ENCODE measurements at regions not wholly inside any gene's neighbourhood (a gene's known extent, or its start where the extent isn't known, plus 50 kb on each side); places are given as distances from the start of the nearest gene placed in this dataset.
"Not testable (repeated sequence)": the region's sequence is repeated elsewhere in the genome, so short reads cannot be mapped to it uniquely, and the experiment has no call there.

GRCh38 chr5:163961230-163961629, 455.8 kb downstream of the MAT2B start:
- DNase-seq, result not testable (repeated sequence)

GRCh38 chr5:163963881-163964280, 458.5 kb downstream of the MAT2B start:
- no peak for DNase-seq

GRCh38 chr5:163964671-163965070, 459.3 kb downstream of the MAT2B start:
- DNase-seq, result peak; percentile 33

DNA sequence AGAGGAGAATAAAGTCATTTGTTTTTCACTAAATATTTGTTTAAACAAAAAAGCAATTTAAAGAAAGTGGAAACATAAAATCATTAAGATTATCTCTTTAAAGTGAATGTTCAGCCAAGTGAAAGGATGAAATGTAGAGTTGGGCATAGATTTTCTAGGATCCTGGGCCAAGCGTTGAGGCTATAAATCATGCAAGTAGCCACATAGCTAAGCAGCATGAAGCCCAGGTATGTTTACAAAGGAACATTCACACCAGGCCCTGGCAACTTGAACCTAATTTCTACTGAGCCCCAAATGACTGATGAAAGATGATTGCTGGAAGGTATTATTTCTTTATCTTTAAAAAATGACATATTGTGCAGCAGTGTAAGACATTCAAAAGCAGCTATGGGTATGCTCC, 461.8 kb downstream of the MAT2B start:
- DNase-seq, result no peak

DNA sequence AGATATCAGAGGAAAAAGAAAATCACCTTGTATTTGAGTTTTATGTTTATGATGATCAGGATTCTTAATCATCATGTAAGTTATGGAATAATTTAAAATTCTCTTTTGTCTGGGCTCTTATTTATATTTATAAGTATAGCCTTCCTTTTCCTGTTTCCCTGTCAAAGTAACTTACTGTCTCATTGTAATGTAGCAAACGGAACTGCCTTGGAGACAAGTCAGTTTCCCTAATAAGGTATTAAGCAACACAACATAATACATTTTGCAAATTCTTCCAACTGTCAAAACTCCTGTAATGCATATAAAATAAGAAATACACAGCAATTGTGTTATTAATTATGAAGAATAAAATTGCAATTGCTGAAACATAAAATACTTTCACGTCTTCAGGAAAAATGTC, 463.2 kb downstream of the MAT2B start:
- no peak for DNase-seq

DNA sequence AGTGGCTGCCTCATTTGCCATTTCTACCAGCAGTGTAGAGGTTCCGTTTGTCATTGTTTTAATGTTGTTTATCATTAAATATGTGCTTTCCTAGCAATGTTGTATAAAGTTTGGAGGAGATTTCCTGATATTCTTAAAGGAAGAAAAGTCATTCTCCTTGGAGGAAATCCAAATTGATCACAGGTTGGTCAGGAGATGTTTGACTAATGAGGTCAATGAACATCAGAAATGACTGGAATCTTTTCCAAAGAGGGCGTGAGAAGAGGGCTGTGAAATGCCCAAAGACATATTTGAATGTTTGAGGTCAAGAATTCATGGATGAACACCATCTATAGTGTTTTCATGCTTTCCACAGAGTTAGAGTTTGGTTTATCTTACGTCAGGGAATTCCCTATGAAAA, 471.3 kb downstream of the MAT2B start:
- no peak for DNase-seq

- no peak for DNase-seq
Measured at GRCh38 chr5:163978897-163979296, 473.5 kb downstream of the MAT2B start.

DNA sequence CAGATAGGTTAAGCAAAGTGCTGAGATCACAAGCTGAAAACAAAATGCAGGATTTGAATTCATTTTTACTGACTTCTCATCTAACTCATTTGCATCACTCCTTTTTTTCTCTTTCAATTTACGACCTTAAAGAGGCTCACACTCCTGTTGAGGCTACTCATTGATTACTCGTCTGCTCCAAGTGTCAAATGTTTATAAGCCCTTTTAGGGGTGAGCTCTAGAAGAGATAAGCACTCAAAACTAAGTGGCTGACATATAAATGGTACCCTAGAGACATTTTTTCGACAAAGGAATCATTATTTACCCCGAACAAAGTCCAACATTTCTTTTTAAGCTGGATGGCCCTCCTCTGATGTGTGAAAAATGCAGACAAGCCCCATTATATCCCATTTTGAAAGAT, 483.1 kb downstream of the MAT2B start:
- no peak for DNase-seq

DNA sequence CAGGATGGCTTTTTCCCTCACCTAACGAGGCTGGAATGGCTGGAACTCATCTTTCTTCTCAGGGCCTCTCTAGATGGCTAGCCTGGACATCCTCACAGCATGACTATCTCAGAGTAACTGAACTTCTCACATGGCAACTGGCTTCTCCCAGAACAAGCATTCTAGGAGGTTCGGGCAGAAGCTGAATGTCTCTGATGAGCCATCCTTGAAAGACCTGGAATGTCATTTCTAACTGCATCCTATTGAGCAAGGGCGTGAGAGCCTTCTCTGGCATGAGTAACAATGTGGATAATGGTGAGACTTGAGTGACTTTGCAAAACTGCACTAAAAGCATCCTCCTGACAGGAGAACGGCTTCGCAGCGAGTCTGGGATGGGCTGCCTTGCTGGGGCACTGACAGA, 487.7 kb downstream of the MAT2B start:
- no peak for DNase-seq

- DNase-seq, result peak; percentile 47
Measured at GRCh38 chr5:163995206-163995605, 489.8 kb downstream of the MAT2B start.

DNA sequence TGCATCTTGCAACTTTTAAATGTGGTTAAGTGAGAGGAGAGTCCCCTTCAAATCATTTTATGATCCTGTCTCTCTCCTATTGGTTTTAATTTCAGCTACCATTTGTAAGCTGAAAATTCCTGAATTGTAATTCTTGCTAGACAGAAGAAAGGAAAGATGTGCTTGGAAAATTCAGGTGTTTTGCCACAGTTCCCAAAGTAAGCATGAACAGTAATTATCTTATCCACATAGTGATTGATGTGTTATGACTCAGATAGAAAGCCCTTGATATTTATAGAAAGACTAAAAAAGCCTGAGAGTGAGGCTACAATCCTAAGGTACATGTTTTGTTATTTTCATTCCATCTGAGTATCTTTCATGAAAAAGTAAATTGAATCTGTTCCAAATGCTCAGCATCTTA, 492.5 kb downstream of the MAT2B start:
- no peak for DNase-seq

DNA sequence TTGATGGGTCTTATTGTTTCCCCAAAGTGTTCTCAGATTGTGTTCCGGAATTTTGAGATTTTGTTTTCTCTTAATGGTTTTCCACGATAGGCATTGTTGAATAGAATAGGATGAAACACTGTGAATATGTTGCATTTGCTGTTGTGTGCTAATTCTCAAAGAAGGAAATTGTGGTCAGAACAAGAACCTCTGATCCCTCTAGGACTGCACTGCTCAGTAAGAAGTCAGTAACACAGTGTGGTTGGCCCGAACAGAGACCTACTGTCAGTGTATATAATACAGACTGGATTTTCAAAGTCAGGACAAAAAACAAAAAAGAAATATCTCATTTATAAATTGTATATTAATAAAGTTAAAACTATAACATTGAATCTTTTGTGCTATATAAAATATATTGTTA, 494.8 kb downstream of the MAT2B start:
- DNase-seq, result no peak

GRCh38 chr5:164000819-164001218, 495.4 kb downstream of the MAT2B start:
- DNase-seq, result no peak

DNA sequence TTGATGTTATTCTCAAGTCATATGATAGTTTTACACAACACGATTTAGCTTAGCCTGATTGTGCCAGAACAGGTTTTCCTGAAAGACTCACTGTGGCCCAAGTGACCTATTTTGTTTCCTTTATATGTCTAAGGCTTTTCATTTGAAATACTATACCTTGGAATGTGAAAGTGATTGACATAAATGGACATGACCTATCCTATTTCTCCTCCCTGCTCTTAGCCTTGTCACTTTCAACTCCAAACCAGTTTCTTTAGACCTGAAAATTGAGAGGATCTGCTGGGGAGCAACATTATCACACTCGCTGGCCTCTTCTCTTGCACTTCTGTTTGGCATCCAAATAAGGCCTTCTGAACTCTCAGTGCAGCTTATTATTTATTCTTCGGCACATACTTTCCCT, 496.8 kb downstream of the MAT2B start:
- DNase-seq, result peak; percentile 82

DNA sequence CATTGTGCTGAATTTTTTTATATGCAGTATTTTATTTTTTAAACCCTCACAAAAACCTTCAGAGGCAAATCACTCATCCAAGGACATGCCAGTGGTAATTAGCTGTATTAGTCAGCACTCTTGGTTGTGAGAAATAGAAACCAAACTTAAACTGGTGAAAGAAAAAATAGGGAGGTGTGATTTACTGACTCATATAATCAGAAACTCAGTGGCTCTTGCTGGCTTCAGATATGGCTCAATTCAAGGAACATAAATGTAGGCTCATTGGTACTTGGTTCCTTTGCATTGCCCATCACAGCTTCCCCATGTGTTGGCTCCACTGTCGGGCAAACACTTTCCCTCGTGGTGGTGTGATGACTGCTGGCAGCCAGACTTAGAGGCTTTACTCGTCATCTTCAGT, 497.2 kb downstream of the MAT2B start:
- no peak for DNase-seq

DNA sequence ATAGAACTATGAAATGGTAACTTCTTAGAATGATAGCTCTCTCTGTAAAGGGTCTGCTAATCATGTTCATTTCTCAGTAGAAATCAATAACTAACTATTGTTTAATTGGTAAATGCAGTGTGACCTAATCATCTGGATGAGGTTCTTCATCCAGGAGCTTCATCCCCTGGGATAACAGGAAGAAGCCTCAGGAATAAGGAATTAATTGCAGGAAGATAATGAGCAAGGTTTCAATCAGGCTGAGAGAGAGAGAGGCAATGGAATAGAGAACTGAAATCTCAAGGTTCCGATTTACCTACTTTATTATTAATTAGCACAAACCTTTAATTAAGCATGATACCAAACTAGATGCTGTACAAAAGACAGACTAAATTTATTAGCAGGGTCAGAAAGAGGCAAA, 499.7 kb downstream of the MAT2B start:
- no peak for DNase-seq

- no peak for DNase-seq
Measured at GRCh38 chr5:164007064-164007463, 501.6 kb downstream of the MAT2B start.

GRCh38 chr5:164009621-164010020, 504.2 kb downstream of the MAT2B start:
- peak; percentile 88 for DNase-seq

GRCh38 chr5:164010900-164011299, 505.5 kb downstream of the MAT2B start:
- no peak for DNase-seq

GRCh38 chr5:164012371-164012770, 507.0 kb downstream of the MAT2B start:
- DNase-seq, result peak; percentile 56

- DNase-seq, result peak; percentile 94
Measured at GRCh38 chr5:164013077-164013670, 507.8 kb downstream of the MAT2B start.

DNA sequence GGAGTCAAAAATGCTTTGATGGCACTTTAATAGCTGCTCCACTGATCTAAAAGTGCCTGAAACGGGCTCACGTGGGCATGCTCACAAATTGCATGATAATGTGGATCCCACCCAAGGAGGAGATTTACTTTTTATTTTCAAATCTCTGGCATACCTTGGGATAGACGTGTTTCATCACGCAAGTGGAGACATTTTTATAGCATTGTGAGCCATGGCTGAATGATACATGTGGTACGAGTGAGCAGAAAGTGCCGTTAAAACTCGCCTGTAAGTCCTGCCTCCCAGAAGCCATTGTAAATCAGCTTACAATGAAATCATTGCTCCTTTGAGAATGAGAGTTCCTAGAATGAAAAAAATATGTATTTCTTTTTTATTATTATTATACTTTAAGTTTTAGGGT, 514.7 kb downstream of the MAT2B start:
- no peak for DNase-seq

DNA sequence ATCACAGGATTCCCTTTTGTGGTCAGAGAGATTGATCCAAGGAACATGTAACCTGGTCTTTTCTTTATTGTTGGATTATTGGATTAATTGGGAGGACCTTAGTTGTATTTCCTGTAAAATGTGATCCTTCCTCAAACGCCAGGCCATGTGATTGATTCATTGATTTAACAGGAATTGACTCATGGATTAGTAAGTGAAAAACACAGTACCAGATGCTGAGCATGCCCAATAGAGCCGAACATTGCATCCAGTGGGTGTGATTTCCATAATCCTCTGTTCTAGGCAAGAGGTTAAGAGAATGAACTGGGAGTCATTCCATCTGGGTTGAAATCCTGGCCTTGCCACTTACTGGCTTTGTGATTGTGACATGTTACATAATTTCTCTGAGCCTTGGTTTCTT, 522.3 kb downstream of the MAT2B start:
- no peak for DNase-seq

- no peak for DNase-seq
Measured at GRCh38 chr5:164038128-164038783, 532.8 kb downstream of the MAT2B start.

DNA sequence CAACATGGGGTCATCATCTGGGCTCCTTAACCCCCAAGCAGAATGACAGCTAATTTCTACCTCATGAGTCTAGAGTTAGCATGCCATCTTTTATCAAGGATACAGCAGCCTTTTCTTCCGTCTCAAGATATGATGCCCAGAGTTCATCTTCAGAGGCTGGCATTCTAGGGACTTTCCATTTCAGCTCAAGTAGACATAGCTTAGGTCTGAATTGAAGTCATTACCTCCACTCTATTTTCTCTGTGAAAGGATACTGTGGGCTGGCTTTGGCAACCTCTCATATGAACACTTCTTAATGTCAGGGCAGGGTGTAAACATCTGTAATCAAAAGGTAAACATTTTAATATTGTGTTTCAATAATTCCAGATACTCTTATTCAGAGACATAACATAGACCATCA, 535.7 kb downstream of the MAT2B start:
- DNase-seq, result no peak
